Astrocyte (in vitro differentiated cells and primary cell): ENCODE measurements at regions not wholly inside any gene's neighbourhood (a gene's known extent, or its start where the extent isn't known, plus 50 kb on each side); places are given as distances from the start of the nearest gene placed in this dataset.

Experiments used
- DNase-seq: peaks from one replicate; pipeline ENCODE4 v3.0.0-alpha.2; 2010; ENCODE audit warnings: low read depth
- FAIRE-seq: peaks from 2 replicates; lab custom pipeline; 2011; peaks lifted over from hg19 to GRCh38; lab: Jason Lieb, UNC
- H2AFZ ChIP-seq: 2 replicates; pipeline ENCODE4 v1.6.0; 2012; ENCODE audit warnings: low read depth, low read length, inconsistent platforms
- H3K27ac ChIP-seq: 2 replicates; pipeline ENCODE4 v1.5.1; 2011; ENCODE audit warnings: low read depth, low read length, inconsistent platforms
- H3K27me3 ChIP-seq: 2 replicates; pipeline ENCODE4 v1.6.0; 2011; ENCODE audit warnings: low read length, inconsistent platforms; ENCODE audit not compliant: insufficient read depth
- H3K36me3 ChIP-seq: 2 replicates; pipeline ENCODE4 v1.5.1; 2011; ENCODE audit warnings: low read length, inconsistent platforms; ENCODE audit not compliant: insufficient read depth
- H3K4me1 ChIP-seq: 2 replicates; pipeline ENCODE4 v1.5.1; 2011; ENCODE audit warnings: low read length, inconsistent platforms; ENCODE audit not compliant: insufficient read depth
- H3K4me2 ChIP-seq: 2 replicates; pipeline ENCODE4 v1.6.0; 2012; ENCODE audit warnings: low read length, inconsistent platforms
- H3K4me3 ChIP-seq: 2 replicates; pipeline ENCODE4 v1.5.1; 2011; ENCODE audit warnings: low read depth, mild to moderate bottlenecking, low read length, inconsistent platforms; ENCODE audit not compliant: insufficient read depth
- H3K79me2 ChIP-seq: 2 replicates; pipeline ENCODE4 v1.6.0; 2012; ENCODE audit warnings: mild to moderate bottlenecking, low read length, inconsistent platforms; ENCODE audit not compliant: insufficient read depth
- H3K9ac ChIP-seq: 2 replicates; pipeline ENCODE4 v1.6.0; 2012; ENCODE audit warnings: mild to moderate bottlenecking, low read length, inconsistent platforms
- H3K9me3 ChIP-seq: 2 replicates; pipeline ENCODE4 v1.5.1; 2012; ENCODE audit warnings: low read depth, mild to moderate bottlenecking, low read length, inconsistent platforms; ENCODE audit not compliant: insufficient read depth
- H4K20me1 ChIP-seq: 2 replicates; pipeline ENCODE4 v1.6.0; 2012; ENCODE audit warnings: low read length, inconsistent platforms; ENCODE audit not compliant: insufficient read depth
- H3K27ac Mint-ChIP-seq: one replicate; pipeline ENCODE4 v1.8.0; 2021; ENCODE audit warnings: mild to moderate bottlenecking, mixed read lengths; ENCODE audit not compliant: unreplicated experiment
- H3K27me3 Mint-ChIP-seq: one replicate; pipeline ENCODE4 v1.8.0; 2021; ENCODE audit warnings: low read depth, mixed read lengths; ENCODE audit not compliant: unreplicated experiment
- H3K36me3 Mint-ChIP-seq: one replicate; pipeline ENCODE4 v1.8.0; 2021; ENCODE audit warnings: low read depth, mixed read lengths; ENCODE audit not compliant: unreplicated experiment
- H3K4me1 Mint-ChIP-seq: one replicate; pipeline ENCODE4 v1.8.0; 2021; ENCODE audit warnings: low read depth, mixed read lengths; ENCODE audit not compliant: unreplicated experiment
- H3K4me3 Mint-ChIP-seq: one replicate; pipeline ENCODE4 v1.8.0; 2021; ENCODE audit warnings: mild to moderate bottlenecking, moderate library complexity, mixed read lengths; ENCODE audit not compliant: unreplicated experiment
- H3K9me3 Mint-ChIP-seq: one replicate; pipeline ENCODE4 v1.8.0; 2021; ENCODE audit warnings: mild to moderate bottlenecking, mixed read lengths; ENCODE audit not compliant: unreplicated experiment
- CTCF ChIP-seq: IDR thresholded peaks from 2 replicates; pipeline ENCODE4 v1.5.1; 2011; ENCODE audit warnings: low read depth, mild to moderate bottlenecking, inconsistent platforms, low read length, moderate library complexity; ENCODE audit not compliant: insufficient read depth
- EZH2 ChIP-seq: IDR thresholded peaks from 2 replicates; pipeline ENCODE4 v1.6.1; 2012; ENCODE audit warnings: mild to moderate bottlenecking, low read length, inconsistent platforms; ENCODE audit not compliant: insufficient read depth

- H3K27ac ChIP-seq, result no peak overlapping the region
- Mint-ChIP-seq H3K9me3 (peaks cover 14% of the 10 kb centered on the region), H3K36me3 (no peaks in the 10 kb centered on the region), H3K4me1 (peaks cover 4% of the 10 kb centered on the region), H3K27ac (no peak overlapping the region), H3K27me3 (peaks cover 12% of the 10 kb centered on the region), H3K4me3 (no peak overlapping the region)
- no peaks in the 10 kb centered on the region for H3K4me1 ChIP-seq
- H3K27me3 ChIP-seq, result no peaks in the 10 kb centered on the region
- no peaks in the 10 kb centered on the region for H3K9me3 ChIP-seq
- no peak overlapping the region for H3K4me2 ChIP-seq
- no peak for TF ChIP-seq CTCF
- TF ChIP-seq EZH2, result no peak
- FAIRE-seq (no peak), DNase-seq (no peak)
- H3K79me2 ChIP-seq, result no peaks in the 10 kb centered on the region
- no peak overlapping the region for H2AFZ ChIP-seq
- H3K9ac ChIP-seq, result no peak overlapping the region
- no peak overlapping the region for H3K4me3 ChIP-seq
- no peaks in the 10 kb centered on the region for H4K20me1 ChIP-seq
- no peaks in the 10 kb centered on the region for H3K36me3 ChIP-seq
Observed at GRCh38 chr15:88735212-88735611, 68.0 kb upstream of the ACAN start.

GRCh38 chr15:88736204-88736603 lies 67.0 kb upstream of the ACAN start:
- no peak overlapping the region for H3K4me2 ChIP-seq
- no peak overlapping the region for H2AFZ ChIP-seq
- H3K36me3 ChIP-seq, result no peaks in the 10 kb centered on the region
- DNase-seq (no peak), FAIRE-seq (no peak)
- Mint-ChIP-seq H3K36me3 (no peaks in the 10 kb centered on the region), H3K27ac (no peak overlapping the region), H3K4me1 (peaks cover 4% of the 10 kb centered on the region), H3K4me3 (no peak overlapping the region), H3K27me3 (peaks cover 18% of the 10 kb centered on the region), H3K9me3 (peaks cover 15% of the 10 kb centered on the region)
- no peak overlapping the region for H3K9ac ChIP-seq
- H3K4me3 ChIP-seq, result no peak overlapping the region
- H3K4me1 ChIP-seq, result no peaks in the 10 kb centered on the region
- H3K9me3 ChIP-seq, result no peaks in the 10 kb centered on the region
- no peaks in the 10 kb centered on the region for H4K20me1 ChIP-seq
- no peak overlapping the region for H3K27ac ChIP-seq
- no peaks in the 10 kb centered on the region for H3K27me3 ChIP-seq
- no peaks in the 10 kb centered on the region for H3K79me2 ChIP-seq
- TF ChIP-seq CTCF, result no peak
- no peak for TF ChIP-seq EZH2

GRCh38 chr15:88738796-88739195 lies 64.4 kb upstream of the ACAN start:
- no peaks in the 10 kb centered on the region for H3K79me2 ChIP-seq
- Mint-ChIP-seq H3K36me3 (no peaks in the 10 kb centered on the region), H3K27me3 (peaks cover 18% of the 10 kb centered on the region), H3K4me3 (no peak overlapping the region), H3K9me3 (peaks cover 14% of the 10 kb centered on the region), H3K27ac (no peak overlapping the region), H3K4me1 (peaks cover 4% of the 10 kb centered on the region)
- no peaks in the 10 kb centered on the region for H3K4me1 ChIP-seq
- H3K36me3 ChIP-seq, result no peaks in the 10 kb centered on the region
- FAIRE-seq, result no peak
- peaks cover 9% of the 10 kb centered on the region for H3K27me3 ChIP-seq
- H3K9me3 ChIP-seq, result no peaks in the 10 kb centered on the region
- no peak overlapping the region for H3K4me3 ChIP-seq
- no peak for TF ChIP-seq CTCF
- no peak for TF ChIP-seq EZH2
- H3K27ac ChIP-seq, result no peak overlapping the region
- no peaks in the 10 kb centered on the region for H4K20me1 ChIP-seq
- H3K9ac ChIP-seq, result no peak overlapping the region
- no peak for DNase-seq
- no peak overlapping the region for H3K4me2 ChIP-seq
- H2AFZ ChIP-seq, result no peak overlapping the region
